CD4-positive, alpha-beta T cell treated with Interleukin-1 beta for 1 hour (primary cell): ENCODE measurements at regions not wholly inside any gene's neighbourhood (a gene's known extent, or its start where the extent isn't known, plus 50 kb on each side); places are given as distances from the start of the nearest gene placed in this dataset.
"Not testable (repeated sequence)": the region's sequence is repeated elsewhere in the genome, so short reads cannot be mapped to it uniquely, and the experiment has no call there.

Experiments used
- DNase-seq, 2 donors: peaks; one replicate each; pipeline ENCODE4 v3.0.0-alpha.2; 2020 to 2022

DNA sequence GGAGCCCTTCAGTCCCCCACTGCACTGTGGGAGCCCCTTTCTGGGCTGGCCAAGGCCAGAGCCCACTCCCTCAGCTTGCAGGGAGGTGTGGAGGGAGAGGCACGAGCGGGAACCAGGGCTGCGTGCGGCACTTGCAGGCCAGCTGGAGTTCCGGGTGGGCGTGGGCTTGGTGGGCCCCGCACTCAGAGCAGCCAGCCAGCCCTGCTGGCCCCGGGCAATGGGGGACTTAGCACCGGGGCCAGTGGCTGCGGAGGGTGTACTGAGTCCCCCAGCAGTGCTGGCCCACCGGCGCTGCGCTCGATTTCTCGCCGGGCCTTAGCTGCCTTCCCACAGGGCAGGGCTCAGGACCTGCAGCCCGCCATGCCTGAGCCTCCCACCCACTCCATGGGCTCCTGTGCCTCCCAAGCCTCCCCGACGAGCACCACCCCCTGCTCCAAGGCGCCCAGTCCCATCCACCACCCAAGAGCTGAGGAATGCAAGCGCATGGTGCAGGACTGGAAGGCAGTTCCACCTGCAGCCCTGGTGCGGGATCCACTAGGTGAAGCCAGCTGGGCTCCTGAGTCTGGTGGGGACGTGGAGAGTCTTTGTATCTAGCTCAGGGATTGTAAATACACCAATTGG, 776.2 kb downstream of the KCTD8 start:
- not testable (repeated sequence) for DNase-seq

DNA sequence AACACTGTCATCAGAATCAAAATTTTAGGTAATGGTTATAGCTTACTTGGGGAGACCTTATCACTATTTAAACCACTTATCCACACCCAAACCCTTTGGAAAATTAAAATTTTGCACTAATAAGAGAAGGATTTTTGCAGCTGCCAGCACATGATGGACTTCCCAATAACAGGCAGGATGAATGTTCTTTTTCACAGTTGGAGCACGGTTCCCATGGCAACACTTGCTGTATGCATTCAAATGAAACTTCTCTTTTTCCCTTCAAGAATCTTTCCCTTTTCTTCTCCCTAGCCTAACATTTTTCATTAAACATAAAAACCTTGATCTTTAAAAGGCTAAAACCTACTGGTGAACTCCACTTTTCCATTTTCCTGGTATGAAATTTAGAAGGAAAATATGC, 768.2 kb downstream of the KCTD8 start:
- DNase-seq, result no peak

DNA sequence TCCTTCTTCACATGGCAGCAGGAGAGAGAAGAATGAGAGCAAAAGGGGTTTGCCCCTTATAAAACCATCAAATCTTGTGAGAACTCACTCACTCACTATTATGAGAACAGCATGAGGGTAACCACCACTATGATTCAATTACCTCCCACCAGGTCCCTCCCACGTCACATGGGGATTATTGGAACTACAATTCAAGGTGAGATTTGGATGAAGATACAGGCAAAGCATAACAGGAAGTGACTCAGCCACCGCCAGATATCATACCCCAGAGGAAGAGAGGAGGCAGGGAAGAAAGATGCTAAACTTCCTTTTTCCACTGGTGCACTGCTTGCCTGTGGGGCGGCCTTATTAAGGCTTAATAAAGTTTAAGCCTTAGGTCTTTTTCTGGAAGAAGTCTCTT, 766.1 kb downstream of the KCTD8 start:
- no peak for DNase-seq

DNA sequence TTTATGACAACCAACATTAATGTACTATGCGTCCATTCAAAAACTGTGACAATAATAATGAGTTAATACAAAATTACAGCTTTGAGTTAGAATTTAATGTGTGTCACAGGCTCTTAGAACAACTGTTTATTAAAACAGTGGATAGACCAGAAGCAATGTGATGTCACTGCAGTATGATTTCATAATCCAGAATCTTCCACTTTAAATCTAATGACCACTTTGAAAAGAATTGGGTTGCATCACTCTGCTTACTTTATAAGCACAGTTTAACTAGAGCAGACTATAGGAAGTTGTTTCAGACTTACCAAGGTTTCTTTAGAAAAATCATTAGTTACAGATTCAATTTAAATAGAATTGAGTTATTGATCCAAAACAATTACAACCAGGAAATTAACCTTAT, 758.5 kb downstream of the KCTD8 start:
- no peak for DNase-seq

DNA sequence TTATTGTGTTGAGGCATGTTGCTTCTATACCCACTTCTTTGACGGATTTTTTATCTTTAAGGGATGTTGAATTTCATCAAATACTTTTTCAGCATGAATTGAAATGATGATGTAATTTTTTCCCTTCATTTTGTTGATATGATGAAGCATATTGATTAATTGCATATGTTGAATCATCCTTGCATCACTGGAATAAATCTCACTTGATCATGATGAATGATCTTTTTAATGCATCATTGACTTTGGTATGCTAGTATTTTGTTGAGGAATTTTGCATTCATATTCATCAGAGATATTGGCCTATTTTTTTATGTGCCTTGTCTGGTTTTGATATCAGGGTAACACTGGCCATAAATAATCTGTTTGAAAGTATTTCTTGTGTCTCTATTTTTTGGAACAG, 754.7 kb downstream of the KCTD8 start:
- DNase-seq, result no peak

DNA sequence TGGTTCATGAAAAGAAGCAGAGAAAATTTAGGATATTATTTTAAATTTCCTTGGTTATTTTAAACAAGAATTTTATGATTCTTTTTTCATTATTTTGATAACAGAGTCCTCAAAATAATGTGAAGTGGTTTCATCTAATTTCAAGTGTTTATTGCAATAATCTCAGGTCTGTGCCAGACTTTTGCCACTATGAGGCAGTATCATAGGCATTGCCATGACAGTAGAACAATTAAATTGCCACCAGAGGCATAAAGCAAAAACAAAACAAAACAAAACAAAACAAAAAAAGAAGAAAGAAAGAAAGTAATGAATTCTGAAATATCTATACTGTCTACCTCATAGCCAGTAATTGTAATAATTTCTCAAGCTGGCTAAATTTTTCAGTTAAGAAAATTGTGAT, 739.2 kb downstream of the KCTD8 start:
- no peak for DNase-seq

DNA sequence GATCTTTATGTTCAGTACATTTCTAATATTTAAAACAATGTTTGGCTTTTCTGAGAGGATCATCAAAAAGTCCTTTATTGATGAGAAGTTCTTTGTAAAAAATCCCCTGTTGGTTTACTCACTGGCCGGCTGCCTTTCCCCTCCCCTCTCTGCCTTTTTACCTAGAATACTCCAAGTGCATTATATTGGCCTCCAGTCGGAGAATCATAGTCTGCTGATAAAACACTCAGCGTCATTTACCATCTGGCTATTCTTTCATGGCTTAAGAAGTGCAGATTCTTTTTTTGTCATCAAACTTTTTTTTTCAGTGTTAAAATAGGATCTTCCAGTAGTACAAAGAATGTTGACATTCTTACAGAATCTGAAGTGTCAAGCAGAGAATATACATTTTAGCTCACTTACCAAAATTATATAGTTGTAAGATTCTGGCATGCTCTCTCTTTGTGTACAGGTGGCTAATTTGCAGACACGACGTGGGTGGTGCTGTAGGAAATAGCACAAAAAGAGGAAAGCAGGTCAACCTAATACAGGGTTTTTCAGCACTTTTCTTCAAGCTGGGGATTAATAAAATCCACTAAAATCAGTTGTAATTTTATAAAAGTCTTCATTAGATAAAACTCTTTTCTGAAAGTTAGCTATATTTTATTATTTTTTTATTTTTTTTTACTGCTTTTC, 731.8 kb downstream of the KCTD8 start:
- no peak for DNase-seq

DNA sequence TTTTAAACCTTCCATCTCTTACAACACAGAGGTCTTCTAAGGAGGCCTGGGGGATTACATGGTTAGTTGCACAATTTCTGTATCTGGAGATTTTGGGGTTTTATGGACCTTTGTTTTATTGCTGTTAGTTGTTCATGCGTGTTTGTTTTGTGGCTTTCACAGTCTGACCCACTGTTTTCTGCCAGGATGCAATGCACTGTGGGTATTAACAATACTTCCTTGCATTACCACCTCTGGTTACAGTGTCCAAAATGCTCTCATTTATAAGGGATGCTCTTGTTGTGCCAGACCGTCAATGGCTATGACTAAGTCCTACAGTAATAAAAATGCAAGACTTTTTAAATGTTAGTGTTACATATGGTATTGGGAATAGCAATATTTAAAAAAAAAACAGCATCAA, 730.2 kb downstream of the KCTD8 start:
- no peak for DNase-seq

DNA sequence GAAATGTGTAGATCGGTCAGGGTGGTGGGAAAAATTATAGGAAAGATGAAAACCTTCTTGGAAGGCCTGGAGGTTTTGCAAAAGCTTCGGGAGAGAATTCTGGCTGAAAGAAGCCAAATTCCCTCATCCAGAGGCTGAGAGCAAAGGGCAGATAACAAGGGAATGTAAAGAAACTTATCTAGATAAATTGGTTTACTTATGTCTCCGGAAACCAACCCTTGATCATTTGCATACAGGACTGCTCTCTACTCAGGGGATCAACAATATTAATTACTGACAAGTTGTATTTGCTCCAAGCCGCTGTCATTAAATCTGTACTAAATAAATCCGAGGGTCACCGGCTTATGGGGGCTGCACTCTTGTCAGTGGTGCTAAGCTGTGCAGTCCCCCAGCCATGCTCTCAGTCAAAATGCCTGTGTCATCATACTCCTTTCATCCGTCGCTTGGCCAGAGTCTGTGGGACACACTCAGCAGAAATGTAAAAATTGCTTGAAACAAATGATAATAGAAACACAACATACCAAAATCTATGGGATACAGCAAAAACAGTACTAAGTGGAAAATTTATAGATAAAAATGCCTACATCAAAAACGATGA, 715.7 kb downstream of the KCTD8 start:
- DNase-seq, result no peak

DNA sequence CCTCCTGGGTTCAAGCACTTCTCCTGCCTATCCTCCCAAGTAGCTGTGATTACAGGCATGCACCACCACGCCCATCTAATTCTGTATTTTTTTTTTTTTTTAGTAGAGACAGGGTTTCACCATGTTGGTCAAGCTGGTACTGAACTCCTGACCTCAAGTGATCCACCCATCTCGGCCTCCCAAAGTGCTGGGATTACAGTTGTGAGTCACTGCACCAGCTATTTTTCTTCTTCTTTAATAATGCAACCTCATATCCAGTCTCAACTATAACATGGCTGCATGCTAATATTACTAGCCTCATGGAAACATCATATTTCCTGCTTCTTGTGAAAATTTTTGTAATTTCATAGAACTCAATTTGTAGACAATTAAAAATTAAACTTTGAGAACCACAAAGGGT, 706.5 kb downstream of the KCTD8 start:
- no peak for DNase-seq

DNA sequence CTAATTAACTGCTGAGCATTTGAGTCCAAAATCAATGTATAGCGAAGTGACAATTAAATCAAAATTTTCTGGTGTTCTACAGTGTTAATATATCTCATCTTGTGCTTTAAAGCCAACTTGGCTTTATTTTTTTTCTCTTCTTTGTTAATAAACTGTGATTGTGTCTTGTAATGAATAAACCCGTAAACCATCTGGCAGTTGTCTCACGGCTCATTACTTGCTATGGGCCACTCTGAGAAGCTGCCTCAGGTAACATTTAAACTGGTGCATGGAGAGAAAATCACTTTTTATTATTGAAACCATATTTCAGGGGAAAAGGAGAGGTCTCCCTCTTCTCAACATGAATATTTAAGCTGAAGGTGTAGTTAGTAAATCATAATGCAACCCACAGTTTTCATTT, 694.0 kb downstream of the KCTD8 start:
- no peak for DNase-seq

DNA sequence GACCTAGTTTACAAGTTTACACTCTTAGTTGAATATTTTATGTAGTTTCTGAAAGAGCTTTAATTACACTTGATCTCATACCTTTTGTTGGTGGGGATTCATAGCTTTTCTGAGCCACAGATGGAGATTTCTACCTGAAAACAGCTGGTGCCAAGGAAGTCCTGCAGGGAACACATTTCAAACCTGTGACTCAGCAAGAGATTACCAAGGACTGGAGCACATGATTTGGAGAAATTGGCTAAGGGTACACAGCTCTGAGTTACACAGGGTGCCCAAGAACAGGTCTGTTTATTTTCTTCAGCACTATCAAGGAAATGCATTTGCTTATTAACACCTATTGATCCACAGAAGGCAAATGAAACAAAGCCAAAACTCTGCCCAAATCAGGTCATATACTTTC, 691.5 kb downstream of the KCTD8 start:
- no peak for DNase-seq

DNA sequence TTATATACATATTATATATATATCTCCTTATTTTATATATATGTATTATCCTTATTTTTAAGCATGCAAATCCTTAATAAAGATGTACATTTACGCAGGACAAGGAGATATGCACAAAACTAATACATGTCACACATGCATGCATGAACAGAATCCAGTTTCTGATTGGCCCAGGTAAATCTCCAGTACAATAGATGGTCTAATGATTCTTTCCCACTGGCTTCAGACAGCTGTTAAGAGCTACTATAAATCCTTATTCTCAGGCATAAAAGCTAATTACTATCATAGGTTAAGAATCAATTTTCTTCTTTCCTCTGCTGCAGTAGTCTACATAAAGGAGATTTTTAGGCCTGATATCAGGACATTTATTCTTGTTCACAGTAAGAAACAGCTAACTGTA, 689.8 kb downstream of the KCTD8 start:
- DNase-seq, result no peak

DNA sequence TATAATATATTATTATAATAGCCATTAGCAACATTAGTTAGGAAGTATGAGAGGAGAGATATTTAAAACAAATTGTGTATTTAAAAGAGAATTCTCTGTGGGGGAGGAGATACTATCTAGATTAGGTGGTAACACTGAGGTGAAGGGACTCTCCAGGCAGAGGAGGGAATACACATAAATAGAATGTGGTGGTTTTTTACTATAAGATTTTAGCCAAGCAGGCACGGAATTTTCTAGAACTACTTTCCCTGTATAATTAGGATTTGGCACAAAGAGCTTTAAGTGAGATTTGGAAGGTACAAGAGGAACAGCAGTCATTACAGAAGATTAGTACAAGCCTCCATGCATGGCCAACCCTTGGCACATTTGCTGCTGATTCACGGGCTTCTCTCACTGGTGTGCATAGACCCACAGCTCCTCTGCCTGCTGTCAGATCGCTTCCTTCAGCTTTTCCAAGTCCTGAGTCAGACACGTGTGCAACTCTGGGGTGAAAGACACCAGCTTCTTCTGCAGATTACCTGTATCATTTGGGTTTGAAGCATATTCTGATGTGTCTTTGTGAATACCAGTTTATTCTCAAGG, 685.5 kb downstream of the KCTD8 start:
- DNase-seq, result no peak

DNA sequence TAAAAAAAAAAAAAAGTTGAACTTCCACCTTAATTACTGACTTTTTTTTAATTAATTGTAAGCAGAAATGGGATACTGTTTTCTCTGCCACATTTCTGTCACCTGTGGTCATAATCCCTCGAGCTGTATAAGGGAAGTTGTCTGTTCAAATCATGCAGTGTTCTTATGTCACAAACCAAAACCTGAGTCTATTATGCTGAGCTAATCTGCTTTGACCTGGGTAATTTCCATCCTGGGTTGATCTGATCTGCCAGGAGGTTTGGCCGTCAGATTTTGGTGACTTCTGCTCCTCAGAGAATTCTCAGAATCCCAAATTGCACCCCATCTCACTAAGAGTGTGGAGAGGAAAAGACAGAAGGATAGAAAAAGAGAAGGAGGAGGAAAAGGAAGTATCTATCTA, 683.1 kb downstream of the KCTD8 start:
- DNase-seq, result no peak

DNA sequence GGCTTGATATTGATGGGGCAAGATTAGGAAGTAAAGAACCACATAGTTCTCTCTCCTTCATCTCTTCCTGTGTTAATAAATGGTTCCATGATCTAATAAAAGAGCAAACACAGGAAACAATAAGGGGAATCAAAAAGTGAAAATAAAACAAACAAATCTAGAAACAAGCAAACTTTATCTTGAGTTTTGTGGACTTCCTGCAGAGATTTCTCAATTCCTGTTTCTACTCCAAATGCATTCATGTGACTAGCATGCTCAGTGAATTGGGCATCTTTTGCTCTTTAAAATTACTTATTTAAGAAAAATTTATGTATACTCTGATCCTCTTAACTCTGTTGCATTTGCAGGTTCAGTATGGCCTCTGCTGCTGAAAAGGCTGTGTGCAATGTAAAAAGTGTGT, 682.0 kb downstream of the KCTD8 start:
- no peak for DNase-seq

DNA sequence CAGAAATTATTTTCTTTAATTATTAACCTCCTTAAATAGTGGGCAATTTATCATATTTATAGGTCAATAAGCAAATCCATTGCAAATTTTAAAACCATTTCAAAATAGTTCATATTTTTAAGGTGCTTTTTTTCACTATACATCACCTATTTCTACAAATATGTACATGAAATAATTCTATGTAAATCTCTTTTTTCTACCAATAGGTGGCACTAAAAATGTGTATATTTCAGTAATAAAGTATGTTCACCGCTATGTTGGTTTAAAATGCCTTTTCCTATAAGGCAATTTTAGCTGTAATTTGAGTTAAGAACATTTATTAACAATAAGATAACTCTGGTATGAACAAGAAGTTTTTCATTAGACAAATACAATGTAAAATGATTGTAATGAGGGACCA, 672.2 kb downstream of the KCTD8 start:
- no peak for DNase-seq

DNA sequence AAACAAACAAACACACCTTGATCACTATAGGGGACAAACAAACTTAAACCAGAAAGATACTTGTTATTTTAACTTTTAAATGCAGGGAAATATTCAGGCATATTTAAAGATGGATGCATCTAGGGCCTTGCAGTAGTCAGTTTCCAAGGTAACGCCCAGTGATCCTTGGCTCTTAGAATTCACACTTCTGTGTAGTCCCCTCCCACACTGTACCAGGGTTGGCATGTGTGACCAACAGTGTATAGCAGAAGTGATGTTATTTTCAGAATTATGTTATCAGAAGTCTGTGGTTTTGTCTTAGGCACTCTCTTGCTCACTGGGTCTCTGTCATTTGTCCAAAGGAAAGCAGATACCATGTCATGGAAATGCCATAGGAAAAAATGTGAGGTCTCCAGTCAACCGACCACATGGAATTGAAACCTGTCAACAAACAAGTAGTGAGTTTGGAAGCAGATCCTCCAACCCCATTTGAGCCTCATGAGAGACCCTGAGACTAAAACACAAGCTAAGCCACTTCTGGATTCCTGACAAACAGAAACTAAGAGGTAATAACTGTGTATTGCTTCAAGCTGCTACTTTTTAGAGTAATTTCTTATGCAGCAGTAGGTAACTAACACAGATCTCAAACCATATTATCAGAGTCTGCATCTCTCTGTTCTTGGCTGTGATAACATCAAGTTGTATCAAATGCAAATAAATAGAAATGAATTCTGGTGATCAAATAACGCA, 670.3 kb downstream of the KCTD8 start:
- DNase-seq, result no peak

DNA sequence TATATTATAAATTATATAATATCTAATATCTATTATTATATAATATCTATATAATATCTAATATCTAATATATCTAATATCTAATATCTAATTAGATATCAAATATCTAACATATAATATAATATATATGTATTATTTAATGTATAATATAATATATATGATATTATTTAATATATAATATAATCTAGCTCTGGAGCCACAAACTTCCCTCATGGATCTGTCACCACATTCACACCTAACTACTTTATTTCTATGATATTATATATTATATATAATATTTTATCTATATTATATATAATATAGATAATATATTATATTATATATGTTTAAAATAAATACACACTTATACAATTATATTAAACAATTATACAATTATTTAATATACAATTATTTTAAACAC, 667.5 kb downstream of the KCTD8 start:
- DNase-seq, result no peak

DNA sequence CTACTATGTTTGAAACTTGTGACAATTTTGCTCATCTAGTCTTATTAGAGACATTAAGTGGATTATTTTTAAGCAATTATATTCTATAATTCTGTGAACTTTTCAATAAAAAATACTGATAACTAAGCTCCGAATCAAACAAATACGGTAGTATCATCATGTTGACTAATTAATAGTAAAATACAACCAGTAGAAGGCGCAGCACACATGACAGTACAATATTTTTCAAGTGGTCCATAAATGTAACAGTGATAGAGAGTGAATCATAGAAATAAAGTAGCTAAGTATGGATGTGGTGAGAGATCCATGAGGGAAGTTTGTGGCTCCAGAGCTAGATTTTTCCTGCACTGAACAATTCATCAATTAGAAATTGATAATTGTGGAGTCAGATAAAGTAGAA, 666.2 kb downstream of the KCTD8 start:
- DNase-seq, result no peak

DNA sequence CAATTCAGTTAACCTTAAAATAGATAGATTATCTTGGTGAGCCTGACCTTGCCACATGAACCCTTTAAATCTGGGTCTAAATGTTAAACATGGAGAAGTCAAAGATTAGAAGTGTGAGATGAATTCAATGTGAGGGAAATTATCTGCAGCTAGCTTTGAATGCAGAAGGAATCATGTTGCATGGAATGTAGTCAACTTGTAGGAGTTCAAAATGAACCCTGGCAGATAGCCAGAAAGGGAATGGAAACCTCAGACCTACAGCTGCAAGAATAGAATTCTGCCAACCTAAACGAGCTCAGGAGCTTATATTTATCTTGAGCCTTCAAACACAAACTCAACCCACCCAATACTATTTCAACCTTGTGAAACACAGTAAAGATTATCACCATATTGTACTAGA, 632.5 kb downstream of the KCTD8 start:
- no peak for DNase-seq

DNA sequence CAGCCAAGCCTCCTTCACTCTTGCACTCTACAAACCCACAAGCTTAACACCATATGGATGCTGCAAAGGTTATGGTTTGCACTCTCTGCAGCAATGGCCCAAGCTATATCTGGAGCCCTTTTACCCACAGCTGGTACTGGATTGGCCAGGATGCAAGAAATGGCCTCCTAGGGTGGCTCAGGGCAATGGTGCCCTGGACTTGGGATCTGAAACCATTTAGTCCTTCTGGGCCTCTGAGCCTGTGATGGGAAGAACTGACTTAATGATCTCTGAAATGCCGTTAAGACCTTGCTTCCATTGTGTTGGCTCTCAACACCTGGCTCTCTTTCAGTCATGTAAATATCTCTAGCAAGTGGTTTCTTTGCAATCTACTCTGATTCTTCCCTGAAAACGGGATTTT, 626.0 kb downstream of the KCTD8 start:
- no peak for DNase-seq

DNA sequence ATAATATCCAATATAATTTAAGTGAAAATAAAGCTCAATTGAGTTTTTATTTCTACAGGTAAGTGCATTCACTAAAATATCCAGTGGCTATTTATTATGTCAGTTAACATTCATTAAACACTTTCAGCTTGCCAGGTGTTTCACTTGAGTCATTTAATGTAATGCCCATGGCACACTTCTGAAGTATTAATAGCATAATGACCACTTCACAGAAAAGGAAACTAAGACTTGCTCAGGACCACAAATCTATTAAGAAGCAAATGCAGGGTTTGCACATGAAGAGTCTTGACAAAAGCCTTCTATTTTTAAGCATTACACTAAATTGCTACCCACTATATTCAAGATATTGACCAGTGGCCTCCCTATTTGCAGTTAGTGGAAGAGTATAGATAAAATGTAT, 612.7 kb downstream of the KCTD8 start:
- no peak for DNase-seq

DNA sequence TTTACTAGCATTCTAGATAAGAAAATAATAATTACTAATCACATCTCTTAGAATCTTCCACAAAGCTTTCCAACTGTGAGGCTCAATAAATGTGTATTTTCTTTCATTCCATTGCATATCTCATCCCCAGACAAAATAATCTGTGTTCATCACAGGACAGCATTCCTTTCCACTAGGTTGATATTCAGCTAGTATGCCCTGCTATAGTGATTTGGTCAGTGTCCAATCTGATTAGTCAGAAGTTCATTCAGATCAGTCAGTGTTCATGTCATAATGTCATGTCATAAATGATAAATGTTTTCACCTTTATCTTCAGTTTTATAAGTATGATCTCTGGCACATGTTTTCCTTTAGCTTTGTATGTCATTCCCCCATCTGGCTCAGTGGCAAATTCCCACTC, 611.4 kb downstream of the KCTD8 start:
- DNase-seq, result no peak
